Progenitor cell of endocrine pancreas (in vitro differentiated cells): ENCODE measurements at regions not wholly inside any gene's neighbourhood (a gene's known extent, or its start where the extent isn't known, plus 50 kb on each side); places are given as distances from the start of the nearest gene placed in this dataset. TPM values are rescaled to one million over a fixed set of nuclear protein-coding genes. Genes with fewer than 3 reads are reported as not detected.

Source experiments
- DNase-seq: peaks from one replicate; pipeline ENCODE4 v3.0.0; 2021; ENCODE audit warnings: low spot score; ENCODE audit not compliant: unreplicated experiment
- H3K27ac Mint-ChIP-seq: 2 replicates; pipeline ENCODE4 v1.8.0; 2021; ENCODE audit warnings: mild to moderate bottlenecking, moderate library complexity, mixed read lengths
- H3K27me3 Mint-ChIP-seq: 2 replicates; pipeline ENCODE4 v1.8.0; 2021; ENCODE audit warnings: mixed read lengths
- H3K36me3 Mint-ChIP-seq: 2 replicates; pipeline ENCODE4 v1.8.0; 2022; ENCODE audit warnings: mixed read lengths; ENCODE audit not compliant: insufficient read depth
- H3K4me1 Mint-ChIP-seq: 2 replicates; pipeline ENCODE4 v1.8.0; 2021; ENCODE audit warnings: low read depth, mixed read lengths
- H3K4me3 Mint-ChIP-seq: 2 replicates; pipeline ENCODE4 v1.8.0; 2021; ENCODE audit warnings: low read depth, mild to moderate bottlenecking, moderate library complexity, mixed read lengths
- H3K9me3 Mint-ChIP-seq: 2 replicates; pipeline ENCODE4 v1.8.0; 2021; ENCODE audit warnings: low read depth, mixed read lengths
- microRNA-seq: library from miRNA; unstranded; fragments of <30 nt; microRNA quantifications from one replicate; pipeline ENCODE4 v1.1.0, GENCODE V29; 2020; ENCODE audit warnings: borderline number of aligned reads; ENCODE audit not compliant: unreplicated experiment
- TF ChIP-seq, protein P1 (sequence below): fragments of 200-600 bp; sonication (generic); IDR thresholded peaks from one replicate; pipeline ENCODE4 v1.5.0; 2021; ENCODE audit warnings: antibody characterized with exemption, mild to moderate bottlenecking; ENCODE audit not compliant: unreplicated experiment

- Mint-ChIP-seq H3K4me3 (no peak overlapping the region), H3K36me3 (no peaks in the 10 kb centered on the region), H3K9me3 (peaks cover 3% of the 10 kb centered on the region), H3K27ac (no peak overlapping the region), H3K27me3 (no peaks in the 10 kb centered on the region), H3K4me1 (peaks cover 3% of the 10 kb centered on the region)
- TF ChIP-seq, protein P1, sequence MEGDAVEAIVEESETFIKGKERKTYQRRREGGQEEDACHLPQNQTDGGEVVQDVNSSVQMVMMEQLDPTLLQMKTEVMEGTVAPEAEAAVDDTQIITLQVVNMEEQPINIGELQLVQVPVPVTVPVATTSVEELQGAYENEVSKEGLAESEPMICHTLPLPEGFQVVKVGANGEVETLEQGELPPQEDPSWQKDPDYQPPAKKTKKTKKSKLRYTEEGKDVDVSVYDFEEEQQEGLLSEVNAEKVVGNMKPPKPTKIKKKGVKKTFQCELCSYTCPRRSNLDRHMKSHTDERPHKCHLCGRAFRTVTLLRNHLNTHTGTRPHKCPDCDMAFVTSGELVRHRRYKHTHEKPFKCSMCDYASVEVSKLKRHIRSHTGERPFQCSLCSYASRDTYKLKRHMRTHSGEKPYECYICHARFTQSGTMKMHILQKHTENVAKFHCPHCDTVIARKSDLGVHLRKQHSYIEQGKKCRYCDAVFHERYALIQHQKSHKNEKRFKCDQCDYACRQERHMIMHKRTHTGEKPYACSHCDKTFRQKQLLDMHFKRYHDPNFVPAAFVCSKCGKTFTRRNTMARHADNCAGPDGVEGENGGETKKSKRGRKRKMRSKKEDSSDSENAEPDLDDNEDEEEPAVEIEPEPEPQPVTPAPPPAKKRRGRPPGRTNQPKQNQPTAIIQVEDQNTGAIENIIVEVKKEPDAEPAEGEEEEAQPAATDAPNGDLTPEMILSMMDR: no peak
- DNase-seq: no peak
Measured at GRCh38 chr6:19761121-19761520, 76.0 kb upstream of the ID4 start.

DNA sequence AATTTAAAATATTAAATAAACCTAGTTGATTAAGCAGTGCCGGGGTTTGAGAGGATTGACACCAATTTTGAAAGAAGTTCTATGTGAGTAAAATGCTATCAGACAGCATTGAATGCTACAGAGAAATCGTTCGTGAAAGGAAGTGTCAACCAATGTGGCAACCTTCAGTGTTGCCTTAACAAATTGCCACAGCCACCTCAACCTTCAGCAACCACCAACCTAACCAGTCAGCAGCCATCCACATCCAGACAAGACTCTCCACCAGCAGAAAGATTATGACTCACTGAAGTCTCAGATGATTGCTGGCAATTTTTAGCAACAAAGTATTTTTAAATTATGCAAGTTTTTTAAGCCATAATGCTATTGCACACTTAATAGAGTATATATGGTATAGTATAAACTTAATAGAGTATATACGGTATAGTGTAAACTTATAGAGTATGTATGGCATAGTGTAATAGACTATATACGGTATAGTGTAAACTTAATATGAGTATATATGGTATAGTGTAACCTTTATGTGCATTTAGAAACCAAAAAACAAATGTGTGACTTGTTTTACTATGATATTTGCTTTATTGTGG lies 65.3 kb upstream of the ID4 start:
- Mint-ChIP-seq H3K27me3 (no peaks in the 10 kb centered on the region), H3K36me3 (no peaks in the 10 kb centered on the region), H3K4me3 (no peak overlapping the region), H3K9me3 (no peaks in the 10 kb centered on the region), H3K4me1 (no peaks in the 10 kb centered on the region), H3K27ac (no peak overlapping the region)
- DNase-seq: no peak
- TF ChIP-seq, protein P1: no peak

- no peaks in the 10 kb centered on the region for H3K27me3 Mint-ChIP-seq
- no peaks in the 10 kb centered on the region for H3K4me1 Mint-ChIP-seq
- no peak overlapping the region for H3K4me3 Mint-ChIP-seq
- H3K9me3 Mint-ChIP-seq: no peaks in the 10 kb centered on the region
- no peak for DNase-seq
- TF ChIP-seq, protein P1: no peak
- no peaks in the 10 kb centered on the region for H3K36me3 Mint-ChIP-seq
- no peak overlapping the region for H3K27ac Mint-ChIP-seq
Measured at GRCh38 chr6:19772891-19773290, 64.3 kb upstream of the ID4 start.

DNA sequence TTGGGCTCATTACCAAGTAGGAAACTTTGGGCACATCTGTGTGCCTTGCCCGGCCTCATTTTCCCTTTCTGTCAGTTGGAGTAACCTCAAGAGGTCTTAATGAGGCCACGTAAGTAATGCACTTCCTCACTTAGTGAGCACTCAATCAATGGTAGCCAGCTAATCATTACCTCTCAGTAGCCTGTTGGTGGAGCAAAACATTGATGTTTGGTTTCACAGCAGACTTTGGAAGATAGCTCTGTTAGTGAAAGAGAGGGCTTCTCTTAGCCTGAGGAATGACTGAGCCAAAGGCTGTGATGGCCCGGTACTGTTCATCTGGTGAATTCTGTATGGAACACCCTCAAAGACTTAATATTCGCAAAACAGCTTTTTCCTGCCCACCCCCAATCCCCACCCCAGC lies 55.9 kb upstream of the ID4 start:
- TF ChIP-seq, protein P1: no peak
- DNase-seq: no peak
- Mint-ChIP-seq H3K36me3 (no peaks in the 10 kb centered on the region), H3K27ac (no peak overlapping the region), H3K4me3 (no peak overlapping the region), H3K4me1 (peaks cover 8% of the 10 kb centered on the region), H3K9me3 (no peaks in the 10 kb centered on the region), H3K27me3 (no peaks in the 10 kb centered on the region)

DNA sequence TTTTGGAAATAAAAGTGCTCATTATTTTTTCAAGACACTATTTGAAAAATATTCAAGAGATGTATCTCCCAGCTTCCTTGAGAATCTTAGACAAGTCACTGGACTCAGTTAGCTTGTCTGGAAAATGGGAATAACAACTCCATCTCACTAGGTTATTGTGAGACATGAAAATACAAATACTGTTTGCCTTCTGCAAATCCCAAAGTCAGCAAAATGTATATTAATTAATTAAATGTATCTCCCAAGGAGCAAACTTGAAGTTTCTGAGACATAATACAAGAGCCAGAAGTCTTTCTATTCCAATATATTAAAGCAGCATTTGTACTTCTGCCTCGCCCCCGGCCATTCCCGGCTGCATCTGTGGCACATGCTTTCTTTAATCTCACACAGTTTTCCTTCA lies 54.6 kb upstream of the ID4 start:
- DNase-seq: no peak
- H3K27me3 Mint-ChIP-seq: no peaks in the 10 kb centered on the region

More for the DNA sequence above, 54.6 kb upstream of the ID4 start:
- Mint-ChIP-seq H3K36me3 (no peaks in the 10 kb centered on the region), H3K4me3 (no peak overlapping the region), H3K27ac (no peak overlapping the region), H3K9me3 (no peaks in the 10 kb centered on the region), H3K4me1 (peaks cover 8% of the 10 kb centered on the region)
- TF ChIP-seq, protein P1: no peak

Small RNA genes lying in the stretch of these regions (microRNA-seq; reads per million reads assigned to microRNA genes)
- not detected for gene MIR548A1
